GM12865 (cell line): ENCODE measurements at regions not wholly inside any gene's neighbourhood (a gene's known extent, or its start where the extent isn't known, plus 50 kb on each side); places are given as distances from the start of the nearest gene placed in this dataset.

Source experiments
- DNase-seq: peaks from one replicate; pipeline ENCODE4 v3.0.0; 2010; ENCODE audit warnings: low read depth
- H3K4me3 ChIP-seq: 2 replicates; pipeline ENCODE4 v1.5.1; 2011; ENCODE audit warnings: mild to moderate bottlenecking, low read depth, low read length, control low read depth
- TF ChIP-seq, protein P1 (sequence below): IDR thresholded peaks from 2 replicates; pipeline ENCODE4 v1.5.1; 2011; ENCODE audit warnings: low read length, control low read depth, low read depth, inconsistent platforms; ENCODE audit not compliant: insufficient read depth; ENCODE audit errors: missing control alignments

DNA sequence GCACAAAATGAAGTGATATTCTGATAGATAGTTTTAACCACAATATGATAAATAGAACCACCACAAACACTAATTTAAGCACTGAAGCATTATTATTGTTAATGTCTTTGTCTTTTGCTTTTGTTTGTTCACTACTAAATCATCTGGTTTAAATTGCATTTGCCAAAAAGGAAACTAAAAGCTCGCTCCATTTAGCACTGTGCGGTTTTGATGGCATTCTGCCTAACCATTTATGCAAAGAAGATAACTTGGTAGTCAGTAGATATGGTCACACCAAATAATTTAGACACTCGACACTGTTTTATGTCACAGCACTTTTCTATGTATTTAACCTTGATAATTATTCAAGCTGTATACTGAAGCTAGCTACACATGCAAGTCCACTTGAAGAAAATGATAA, 849.8 kb upstream of the CDH6 start:
- no peak overlapping the region for H3K4me3 ChIP-seq
- no peak for DNase-seq
- TF ChIP-seq, protein P1, sequence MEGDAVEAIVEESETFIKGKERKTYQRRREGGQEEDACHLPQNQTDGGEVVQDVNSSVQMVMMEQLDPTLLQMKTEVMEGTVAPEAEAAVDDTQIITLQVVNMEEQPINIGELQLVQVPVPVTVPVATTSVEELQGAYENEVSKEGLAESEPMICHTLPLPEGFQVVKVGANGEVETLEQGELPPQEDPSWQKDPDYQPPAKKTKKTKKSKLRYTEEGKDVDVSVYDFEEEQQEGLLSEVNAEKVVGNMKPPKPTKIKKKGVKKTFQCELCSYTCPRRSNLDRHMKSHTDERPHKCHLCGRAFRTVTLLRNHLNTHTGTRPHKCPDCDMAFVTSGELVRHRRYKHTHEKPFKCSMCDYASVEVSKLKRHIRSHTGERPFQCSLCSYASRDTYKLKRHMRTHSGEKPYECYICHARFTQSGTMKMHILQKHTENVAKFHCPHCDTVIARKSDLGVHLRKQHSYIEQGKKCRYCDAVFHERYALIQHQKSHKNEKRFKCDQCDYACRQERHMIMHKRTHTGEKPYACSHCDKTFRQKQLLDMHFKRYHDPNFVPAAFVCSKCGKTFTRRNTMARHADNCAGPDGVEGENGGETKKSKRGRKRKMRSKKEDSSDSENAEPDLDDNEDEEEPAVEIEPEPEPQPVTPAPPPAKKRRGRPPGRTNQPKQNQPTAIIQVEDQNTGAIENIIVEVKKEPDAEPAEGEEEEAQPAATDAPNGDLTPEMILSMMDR, result no peak

DNA sequence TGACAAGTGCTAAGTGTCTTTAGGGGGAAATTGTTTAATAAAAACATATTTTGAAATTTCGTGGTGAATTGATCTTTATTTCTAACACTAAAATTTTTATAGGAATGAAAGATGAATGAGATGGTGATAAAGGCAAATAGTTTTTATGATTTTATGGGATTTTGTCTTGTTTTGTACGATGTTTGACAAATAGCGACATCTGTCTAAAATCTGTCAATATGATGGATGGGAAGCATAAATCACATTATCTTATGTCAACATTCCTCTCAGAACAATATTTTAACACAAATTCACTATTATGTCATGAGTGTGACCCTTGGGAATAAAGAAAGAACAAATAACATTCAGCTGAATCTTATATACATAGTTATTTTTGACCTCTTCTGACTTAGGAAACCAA, 852.0 kb upstream of the CDH6 start:
- TF ChIP-seq, protein P1, result no peak
- no peak for DNase-seq
- H3K4me3 ChIP-seq, result no peak overlapping the region

DNA sequence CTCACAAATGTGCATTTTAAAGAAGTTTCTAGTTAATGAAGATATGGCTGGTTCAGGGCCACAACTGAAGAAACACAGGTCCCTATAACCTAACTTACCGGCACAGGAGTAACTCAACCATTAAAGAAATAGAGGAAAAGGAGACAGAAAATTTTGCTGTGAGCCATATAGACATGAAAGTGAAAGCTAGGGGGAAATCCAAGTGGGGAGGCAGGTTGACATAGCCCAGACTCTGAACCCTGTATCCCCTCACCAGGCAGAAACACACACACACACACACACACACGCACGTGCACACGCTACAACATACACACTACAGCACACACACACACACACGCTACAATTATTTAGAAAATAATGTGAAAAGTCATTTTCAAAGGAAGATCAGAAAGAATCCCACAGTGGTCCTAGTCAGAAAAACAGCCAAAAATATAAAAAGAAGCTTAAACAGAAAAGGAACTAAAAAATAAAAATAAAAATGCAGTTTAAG, 856.4 kb upstream of the CDH6 start:
- TF ChIP-seq, protein P1, result no peak
- H3K4me3 ChIP-seq, result no peak overlapping the region
- DNase-seq, result peak; percentile 0

DNA sequence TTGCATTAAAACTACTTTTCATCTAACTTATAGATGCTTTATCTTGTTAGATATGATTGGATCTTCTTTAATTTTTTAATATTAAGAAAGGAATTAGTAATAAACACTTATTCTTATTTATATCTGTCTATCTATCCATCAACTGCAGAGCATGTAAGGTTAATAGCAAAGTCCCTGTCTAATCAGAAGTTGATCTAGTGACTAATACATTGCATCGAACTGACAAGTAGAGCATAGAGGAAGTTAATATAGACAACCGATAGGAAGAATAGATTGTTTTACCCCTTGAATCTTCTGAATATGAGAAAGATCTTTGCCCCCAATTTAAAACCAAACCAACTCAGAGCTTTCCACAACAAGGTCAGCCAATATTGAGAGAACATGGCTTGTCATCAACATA, 862.0 kb upstream of the CDH6 start:
- no peak for DNase-seq
- TF ChIP-seq, protein P1, result no peak

DNA sequence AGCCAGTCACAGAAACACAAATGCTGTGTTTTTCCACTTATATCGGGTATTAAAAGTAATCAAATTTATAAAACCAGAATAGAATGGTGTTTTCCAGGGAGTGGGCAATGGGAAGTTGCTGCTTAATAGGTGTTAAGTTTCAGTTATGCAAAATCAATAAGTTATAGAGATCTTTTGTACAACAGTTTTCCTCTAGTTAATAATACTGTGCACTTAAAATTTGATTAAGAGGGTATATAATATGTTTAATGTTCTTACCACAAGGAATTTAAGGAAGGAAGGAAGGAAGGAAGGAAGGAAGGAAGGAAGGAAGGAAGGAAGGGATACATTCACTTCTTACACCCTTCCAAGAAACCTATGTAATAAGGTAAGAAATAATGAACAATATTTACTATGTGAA, 867.7 kb upstream of the CDH6 start:
- DNase-seq, result no peak
- H3K4me3 ChIP-seq, result no peak overlapping the region
- TF ChIP-seq, protein P1, result no peak

More for the DNA sequence above, 862.0 kb upstream of the CDH6 start:
- H3K4me3 ChIP-seq, result no peak overlapping the region

DNA sequence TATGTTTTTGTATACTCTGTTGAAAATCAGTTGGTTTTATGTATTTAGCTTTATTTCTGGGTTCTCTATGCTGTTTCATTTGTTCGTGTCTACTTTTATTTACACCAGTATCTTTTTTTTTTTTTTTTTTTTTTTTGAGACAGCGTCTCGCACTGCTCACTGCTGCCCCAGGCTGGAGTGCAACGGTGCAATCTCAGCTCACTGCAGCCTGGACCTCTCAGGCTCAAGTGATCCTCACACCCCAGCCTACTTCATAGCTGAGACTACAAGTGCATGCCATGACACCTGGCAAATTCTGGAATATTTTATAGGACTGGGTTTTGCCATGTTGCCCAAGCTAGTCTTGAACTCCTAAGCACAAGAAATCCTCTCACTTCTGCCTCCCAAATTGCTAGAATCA, 869.4 kb upstream of the CDH6 start:
- TF ChIP-seq, protein P1, result no peak
- no peak for DNase-seq
- no peak overlapping the region for H3K4me3 ChIP-seq

DNA sequence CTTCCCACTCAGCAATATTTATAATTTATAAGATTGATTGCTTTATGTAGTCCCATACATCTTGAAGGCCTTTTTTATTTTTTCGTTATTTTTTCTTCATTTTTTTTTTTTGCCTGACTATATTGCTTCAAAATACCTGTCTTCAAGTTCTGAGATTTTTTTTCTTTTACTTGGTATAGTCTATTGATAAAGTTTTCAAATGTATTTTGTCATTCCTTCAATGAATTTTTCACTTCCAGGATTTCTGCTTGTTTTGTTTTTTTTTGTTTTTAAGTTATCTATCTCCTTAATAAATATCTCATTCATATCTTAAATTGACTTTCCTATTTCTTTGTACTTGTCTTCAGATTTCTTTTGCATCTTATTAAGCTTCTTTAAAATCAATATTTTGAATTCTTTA, 905.6 kb upstream of the CDH6 start:
- H3K4me3 ChIP-seq, result no peak overlapping the region
- TF ChIP-seq, protein P1, result no peak
- DNase-seq, result no peak
